ENCODE measurements at regions not wholly inside any gene's neighbourhood (a gene's known extent, or its start where the extent isn't known, plus 50 kb on each side); places are given as distances from the start of the nearest gene placed in this dataset.

DNA sequence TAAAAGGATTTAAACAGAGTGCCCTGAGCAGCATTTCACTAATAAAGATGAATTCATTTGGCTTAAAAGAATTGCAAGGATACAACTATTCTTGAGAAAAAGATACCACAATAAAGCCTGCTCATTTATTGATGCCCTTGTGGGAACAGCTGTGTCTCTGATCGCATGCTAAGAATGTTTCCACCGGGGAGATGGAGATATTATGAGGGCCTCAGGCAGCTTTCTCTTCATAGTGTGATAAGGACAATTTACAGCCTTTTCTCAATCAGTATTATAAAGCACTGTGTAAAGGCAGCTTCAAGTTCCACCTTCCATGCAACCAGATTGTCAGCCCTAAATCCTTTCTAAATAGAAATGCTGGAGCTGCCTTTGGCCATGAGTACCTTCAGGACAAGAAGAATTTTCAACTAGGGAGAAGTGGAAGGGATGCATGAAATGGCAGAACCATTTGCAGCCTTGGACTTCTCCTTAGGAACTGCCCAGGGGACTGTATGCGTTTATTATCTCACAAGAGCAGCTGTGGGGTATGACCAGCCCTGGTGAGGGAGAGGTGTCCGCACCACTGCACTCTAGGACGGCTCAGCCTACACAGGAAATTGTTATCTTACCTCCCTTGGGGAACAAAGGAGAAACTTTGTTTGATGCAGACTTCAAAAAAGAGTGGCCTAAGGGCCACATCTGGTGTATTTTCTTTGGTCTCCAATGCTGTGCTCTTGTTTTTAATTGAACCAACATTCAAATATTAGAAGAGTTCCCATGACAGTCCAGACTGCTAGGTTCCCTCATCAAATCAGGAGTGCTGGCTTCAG lies 116.9 kb upstream of the PCGF5 start:
- TF ChIP-seq, protein P1, sequence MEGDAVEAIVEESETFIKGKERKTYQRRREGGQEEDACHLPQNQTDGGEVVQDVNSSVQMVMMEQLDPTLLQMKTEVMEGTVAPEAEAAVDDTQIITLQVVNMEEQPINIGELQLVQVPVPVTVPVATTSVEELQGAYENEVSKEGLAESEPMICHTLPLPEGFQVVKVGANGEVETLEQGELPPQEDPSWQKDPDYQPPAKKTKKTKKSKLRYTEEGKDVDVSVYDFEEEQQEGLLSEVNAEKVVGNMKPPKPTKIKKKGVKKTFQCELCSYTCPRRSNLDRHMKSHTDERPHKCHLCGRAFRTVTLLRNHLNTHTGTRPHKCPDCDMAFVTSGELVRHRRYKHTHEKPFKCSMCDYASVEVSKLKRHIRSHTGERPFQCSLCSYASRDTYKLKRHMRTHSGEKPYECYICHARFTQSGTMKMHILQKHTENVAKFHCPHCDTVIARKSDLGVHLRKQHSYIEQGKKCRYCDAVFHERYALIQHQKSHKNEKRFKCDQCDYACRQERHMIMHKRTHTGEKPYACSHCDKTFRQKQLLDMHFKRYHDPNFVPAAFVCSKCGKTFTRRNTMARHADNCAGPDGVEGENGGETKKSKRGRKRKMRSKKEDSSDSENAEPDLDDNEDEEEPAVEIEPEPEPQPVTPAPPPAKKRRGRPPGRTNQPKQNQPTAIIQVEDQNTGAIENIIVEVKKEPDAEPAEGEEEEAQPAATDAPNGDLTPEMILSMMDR (optimal IDR thresholded peaks at IDR 0.05 in 1 of 3, IDR thresholded peaks at IDR 0.05 in 1 of 3, conservative IDR thresholded peaks at IDR 0.05 in 1 of 3; ENCODE audit: extremely low read depth in 1 of 3, insufficient read depth in 2 of 3, low read length in 3 of 3), result no peak
- TF ChIP-seq EZH2 (IDR thresholded peaks at IDR 0.05; ENCODE audit: low read length), result no peak

Measured in keratinocyte (primary cell).